ENCODE measurements at regions not wholly inside any gene's neighbourhood (a gene's known extent, or its start where the extent isn't known, plus 50 kb on each side); places are given as distances from the start of the nearest gene placed in this dataset.

- no peak for ATAC-seq
Measured at GRCh38 chr7:41633690-41634089, 69.2 kb downstream of the INHBA start.

DNA sequence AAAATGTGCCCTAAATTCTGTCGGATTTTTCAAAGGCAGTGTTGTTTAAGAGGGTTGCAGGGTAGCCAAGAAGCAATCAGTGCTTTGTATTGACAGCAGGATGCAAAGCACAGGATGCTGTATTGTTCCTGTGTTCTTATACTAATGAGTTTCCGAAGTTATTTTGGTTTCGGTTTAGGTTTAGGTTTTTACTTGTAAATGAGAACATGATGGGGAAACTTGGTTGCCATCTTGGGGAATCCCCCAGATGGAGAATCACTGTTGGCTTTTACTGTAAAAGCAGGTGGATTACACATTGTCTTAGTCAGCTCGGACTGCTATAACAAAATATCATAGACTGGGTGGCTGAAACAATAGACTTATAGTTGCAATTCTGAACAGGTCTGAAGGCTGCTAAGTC, 72.1 kb downstream of the INHBA start:
- H3K27ac ChIP-seq: no peak overlapping the region
- no peak for ATAC-seq
- TF ChIP-seq, protein P1, sequence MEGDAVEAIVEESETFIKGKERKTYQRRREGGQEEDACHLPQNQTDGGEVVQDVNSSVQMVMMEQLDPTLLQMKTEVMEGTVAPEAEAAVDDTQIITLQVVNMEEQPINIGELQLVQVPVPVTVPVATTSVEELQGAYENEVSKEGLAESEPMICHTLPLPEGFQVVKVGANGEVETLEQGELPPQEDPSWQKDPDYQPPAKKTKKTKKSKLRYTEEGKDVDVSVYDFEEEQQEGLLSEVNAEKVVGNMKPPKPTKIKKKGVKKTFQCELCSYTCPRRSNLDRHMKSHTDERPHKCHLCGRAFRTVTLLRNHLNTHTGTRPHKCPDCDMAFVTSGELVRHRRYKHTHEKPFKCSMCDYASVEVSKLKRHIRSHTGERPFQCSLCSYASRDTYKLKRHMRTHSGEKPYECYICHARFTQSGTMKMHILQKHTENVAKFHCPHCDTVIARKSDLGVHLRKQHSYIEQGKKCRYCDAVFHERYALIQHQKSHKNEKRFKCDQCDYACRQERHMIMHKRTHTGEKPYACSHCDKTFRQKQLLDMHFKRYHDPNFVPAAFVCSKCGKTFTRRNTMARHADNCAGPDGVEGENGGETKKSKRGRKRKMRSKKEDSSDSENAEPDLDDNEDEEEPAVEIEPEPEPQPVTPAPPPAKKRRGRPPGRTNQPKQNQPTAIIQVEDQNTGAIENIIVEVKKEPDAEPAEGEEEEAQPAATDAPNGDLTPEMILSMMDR (IDR thresholded peaks at IDR 0.05): no peak
- H3K4me1 ChIP-seq: no peaks in the 10 kb centered on the region
- H3K27me3 ChIP-seq: no peaks in the 10 kb centered on the region
- H3K4me3 ChIP-seq: no peak overlapping the region
- intact Hi-C loops (cut with DNase I): no loop called here
- H3K36me3 ChIP-seq: no peaks in the 10 kb centered on the region
- DNase-seq: no peak
- no peaks in the 10 kb centered on the region for H3K9me3 ChIP-seq

More at GRCh38 chr7:41633690-41634089, 69.2 kb downstream of the INHBA start:
- H3K27ac ChIP-seq: no peak overlapping the region
- no peaks in the 10 kb centered on the region for H3K4me1 ChIP-seq
- no peak overlapping the region for H3K4me3 ChIP-seq
- intact Hi-C loops (cut with DNase I): no loop called here
- no peaks in the 10 kb centered on the region for H3K27me3 ChIP-seq
- no peaks in the 10 kb centered on the region for H3K9me3 ChIP-seq
- TF ChIP-seq, protein P1 (IDR thresholded peaks at IDR 0.05): no peak
- no peaks in the 10 kb centered on the region for H3K36me3 ChIP-seq
- DNase-seq: no peak

DNA sequence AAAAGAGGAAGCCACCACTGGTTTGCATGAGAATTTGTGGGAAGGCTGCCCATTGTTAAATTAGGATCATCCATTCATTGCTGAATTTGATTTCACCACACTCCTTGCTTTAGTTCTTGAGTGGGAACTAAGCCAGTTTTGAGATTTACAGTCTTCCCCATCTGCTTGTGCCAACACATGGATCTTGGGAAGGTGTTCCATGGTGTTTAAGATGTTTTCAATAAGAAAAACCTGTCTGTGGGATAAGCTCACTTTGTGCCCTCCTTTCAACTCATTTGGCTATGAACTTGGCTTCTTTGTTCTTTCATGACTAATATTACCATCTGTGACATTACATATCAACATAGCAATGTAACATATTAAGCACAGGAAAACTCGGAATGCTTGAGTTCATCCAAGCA, 73.2 kb downstream of the INHBA start:
- no peaks in the 10 kb centered on the region for H3K4me1 ChIP-seq
- ATAC-seq: no peak
- H3K4me3 ChIP-seq: no peak overlapping the region
- H3K27me3 ChIP-seq: no peaks in the 10 kb centered on the region
- DNase-seq: no peak
- intact Hi-C loops (cut with DNase I): no loop called here
- no peak overlapping the region for H3K27ac ChIP-seq
- H3K36me3 ChIP-seq: no peaks in the 10 kb centered on the region
- no peaks in the 10 kb centered on the region for H3K9me3 ChIP-seq
- TF ChIP-seq, protein P1 (IDR thresholded peaks at IDR 0.05): no peak

- no peaks in the 10 kb centered on the region for H3K36me3 ChIP-seq
- DNase-seq (no peak), ATAC-seq (no peak)
- no peak overlapping the region for H3K4me3 ChIP-seq
- no peaks in the 10 kb centered on the region for H3K27me3 ChIP-seq
- TF ChIP-seq, protein P1 (IDR thresholded peaks at IDR 0.05): no peak
- no peaks in the 10 kb centered on the region for H3K4me1 ChIP-seq
- no peaks in the 10 kb centered on the region for H3K9me3 ChIP-seq
- intact Hi-C loops (cut with DNase I): no loop called here
- no peak overlapping the region for H3K27ac ChIP-seq
Measured at GRCh38 chr7:41628901-41629300, 74.0 kb downstream of the INHBA start.

DNA sequence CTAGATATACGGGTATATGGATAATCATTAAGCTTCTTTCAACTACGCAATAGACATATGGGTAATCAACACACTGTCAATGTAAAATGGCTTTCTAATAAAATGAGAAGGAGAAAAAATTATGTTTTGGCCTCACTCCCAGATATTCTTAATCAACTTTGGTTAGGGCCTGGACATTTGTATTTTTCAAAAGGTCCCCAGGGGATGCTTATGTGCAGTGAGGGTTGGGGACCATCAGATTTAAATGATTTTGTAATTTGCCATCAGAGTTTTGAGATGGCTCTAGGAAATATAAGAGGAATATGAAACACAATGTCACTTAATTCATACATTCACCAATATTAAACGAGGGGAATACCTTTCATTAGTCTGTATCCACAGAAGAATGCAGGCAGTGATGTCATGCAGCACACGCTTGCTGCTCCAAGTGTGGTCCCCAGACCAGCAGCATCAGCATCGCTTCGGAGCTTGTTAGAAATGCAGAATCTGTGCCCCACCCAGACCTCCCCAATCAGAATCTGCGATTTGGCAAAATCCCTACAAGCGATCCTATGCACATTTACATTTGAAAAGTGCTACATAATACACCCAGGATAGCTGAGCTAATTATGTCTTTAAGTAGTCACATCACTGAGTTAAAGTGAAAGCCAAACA, 75.1 kb downstream of the INHBA start:
- H3K36me3 ChIP-seq: no peaks in the 10 kb centered on the region
- no peak overlapping the region for H3K4me3 ChIP-seq
- ATAC-seq (no peak), DNase-seq (no peak)
- intact Hi-C loops (cut with DNase I): no loop called here
- no peak overlapping the region for H3K27ac ChIP-seq
- no peaks in the 10 kb centered on the region for H3K9me3 ChIP-seq
- no peaks in the 10 kb centered on the region for H3K27me3 ChIP-seq
- no peaks in the 10 kb centered on the region for H3K4me1 ChIP-seq
- TF ChIP-seq, protein P1 (IDR thresholded peaks at IDR 0.05): no peak

DNA sequence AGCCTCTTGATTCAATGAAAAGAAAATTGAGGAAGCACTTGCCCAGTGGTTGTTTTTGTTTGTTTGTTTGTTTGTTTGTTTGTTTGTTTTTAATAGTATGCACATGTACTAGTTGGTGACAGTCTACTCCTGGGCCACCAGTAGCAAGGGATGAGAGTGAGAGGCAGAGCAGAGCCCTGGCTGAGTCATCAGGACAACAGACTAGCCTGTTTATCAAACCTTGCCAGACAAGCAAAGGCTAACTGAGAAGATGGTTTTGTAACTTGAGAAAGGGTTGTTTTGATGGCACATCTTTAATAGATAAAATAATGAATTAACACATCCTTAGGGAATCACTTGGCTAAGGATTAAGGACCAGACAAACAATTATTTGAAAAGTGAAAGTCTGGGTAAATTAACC, 78.1 kb downstream of the INHBA start:
- ATAC-seq (no peak), DNase-seq (no peak)
- no peak overlapping the region for H3K4me3 ChIP-seq
- TF ChIP-seq, protein P1 (IDR thresholded peaks at IDR 0.05): no peak
- H3K9me3 ChIP-seq: no peaks in the 10 kb centered on the region
- no peak overlapping the region for H3K27ac ChIP-seq
- intact Hi-C loops (cut with DNase I): no loop called here
- H3K36me3 ChIP-seq: no peaks in the 10 kb centered on the region
- no peaks in the 10 kb centered on the region for H3K4me1 ChIP-seq
- no peaks in the 10 kb centered on the region for H3K27me3 ChIP-seq
